KBM-7 (cell line): ENCODE measurements at regions not wholly inside any gene's neighbourhood (a gene's known extent, or its start where the extent isn't known, plus 50 kb on each side); places are given as distances from the start of the nearest gene placed in this dataset.

Experiments used
- DNase-seq: peaks from one replicate; pipeline ENCODE4 v3.0.0-alpha.2; 2015
- in situ Hi-C: fragments of 300-500 bp; cut with MboI; formaldehyde crosslinking; loops from 2 replicates; pipeline ENCODE4 v1.14.3; 2020; ENCODE audit warnings: low sequenced_read_pairs, low pct_unique_long_range_greater_than_20kb, mixed read lengths

DNA sequence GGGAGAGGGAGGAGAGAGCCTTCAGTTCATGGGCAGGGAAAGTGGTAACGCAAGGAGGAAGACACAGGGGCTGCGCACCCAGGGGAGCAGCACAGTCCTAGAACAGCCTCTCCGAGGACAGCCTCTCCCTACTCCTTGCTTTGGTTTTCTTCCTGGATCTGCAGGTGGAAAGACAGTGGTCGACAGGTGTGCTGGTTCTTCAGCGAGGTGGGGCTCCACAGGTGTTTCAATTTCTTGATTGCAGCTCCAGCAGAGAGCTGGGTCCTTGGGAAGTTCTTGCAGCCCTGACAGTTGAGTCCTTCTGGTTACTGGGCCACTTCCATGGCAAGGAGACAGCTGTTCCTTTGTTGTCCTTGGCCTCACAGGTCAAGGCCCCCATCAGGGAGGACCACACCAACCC lies 220.7 kb upstream of the NR2F2 start:
- in situ Hi-C loops = no loop called here
- DNase-seq = no peak

DNA sequence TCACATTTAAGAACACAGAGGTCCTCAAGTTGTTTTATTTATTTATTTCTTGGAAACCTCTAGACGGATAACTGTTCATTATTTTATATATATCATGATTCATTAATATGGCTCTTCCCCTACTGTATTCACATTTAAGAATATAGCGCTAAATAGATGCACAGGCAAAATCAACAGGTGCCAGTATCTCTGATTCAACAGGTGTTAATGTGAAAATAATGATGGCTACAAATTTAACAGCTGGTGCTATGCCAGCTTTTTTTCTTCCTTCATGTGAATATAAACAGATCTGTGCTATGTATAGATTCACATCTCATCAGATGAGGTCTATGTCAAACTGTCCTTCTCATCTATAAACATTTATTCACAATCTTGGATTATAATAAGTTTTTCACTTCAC lies 218.5 kb upstream of the NR2F2 start:
- no peak for DNase-seq
- in situ Hi-C loops = no loop called here

DNA sequence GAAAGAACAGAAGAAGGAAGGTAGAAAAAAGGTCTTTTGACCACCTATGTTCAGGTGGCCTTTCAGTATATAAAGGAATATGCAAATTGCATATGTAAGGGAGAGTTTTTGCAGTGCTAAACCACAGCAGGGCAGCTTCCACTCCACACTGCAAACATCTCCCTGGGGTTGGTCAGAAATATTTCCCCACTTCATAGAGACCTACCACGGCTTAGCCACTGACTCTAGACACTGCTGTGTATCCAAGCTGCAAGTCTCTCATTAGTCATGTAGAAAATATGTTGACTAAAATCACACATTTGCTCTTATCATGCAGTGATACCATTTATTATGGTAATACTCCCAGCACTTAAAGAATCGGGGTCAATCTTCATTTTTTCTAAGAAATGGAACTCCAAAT lies 214.9 kb upstream of the NR2F2 start:
- DNase-seq = no peak
- in situ Hi-C loops = no loop called here

DNA sequence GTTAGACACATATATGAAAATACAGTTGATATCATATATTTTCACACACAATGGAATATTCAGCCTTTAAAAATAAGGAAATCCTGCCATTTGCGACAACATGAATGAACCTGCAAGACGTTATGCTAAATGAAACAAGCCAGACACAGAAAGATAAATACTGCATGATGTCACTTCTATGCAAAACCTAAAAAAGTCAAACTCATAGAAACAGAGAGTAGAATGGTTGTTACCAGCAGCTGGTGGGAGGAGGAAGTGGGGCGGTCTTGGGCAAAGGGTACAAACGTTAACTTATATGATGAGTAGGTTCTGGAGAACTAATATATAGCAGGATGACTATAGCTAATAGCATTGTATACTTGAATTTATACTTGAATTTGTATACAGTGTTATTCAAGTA lies 213.2 kb upstream of the NR2F2 start:
- DNase-seq = no peak
- in situ Hi-C loops = no loop called here

DNA sequence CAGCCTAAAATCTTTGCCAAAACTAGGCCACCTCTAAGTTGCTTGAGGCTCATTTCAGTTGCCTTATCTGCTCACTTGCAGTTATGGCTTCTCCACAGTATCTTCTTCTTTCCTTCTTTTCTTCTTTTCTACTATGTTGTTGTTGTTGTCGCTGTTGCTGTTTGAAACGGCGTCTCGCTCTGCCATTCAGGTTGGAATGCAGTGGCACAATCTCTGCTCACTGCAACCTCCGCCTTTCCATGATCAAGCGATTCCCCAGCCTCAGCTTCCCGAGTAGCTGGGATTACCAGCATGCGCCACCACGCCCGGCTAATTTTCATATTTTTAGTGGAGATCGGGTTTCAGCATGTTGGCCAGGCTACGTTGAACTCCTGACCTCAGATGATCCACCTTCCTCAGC lies 210.8 kb upstream of the NR2F2 start:
- DNase-seq = no peak
- in situ Hi-C loops = no loop called here

DNA sequence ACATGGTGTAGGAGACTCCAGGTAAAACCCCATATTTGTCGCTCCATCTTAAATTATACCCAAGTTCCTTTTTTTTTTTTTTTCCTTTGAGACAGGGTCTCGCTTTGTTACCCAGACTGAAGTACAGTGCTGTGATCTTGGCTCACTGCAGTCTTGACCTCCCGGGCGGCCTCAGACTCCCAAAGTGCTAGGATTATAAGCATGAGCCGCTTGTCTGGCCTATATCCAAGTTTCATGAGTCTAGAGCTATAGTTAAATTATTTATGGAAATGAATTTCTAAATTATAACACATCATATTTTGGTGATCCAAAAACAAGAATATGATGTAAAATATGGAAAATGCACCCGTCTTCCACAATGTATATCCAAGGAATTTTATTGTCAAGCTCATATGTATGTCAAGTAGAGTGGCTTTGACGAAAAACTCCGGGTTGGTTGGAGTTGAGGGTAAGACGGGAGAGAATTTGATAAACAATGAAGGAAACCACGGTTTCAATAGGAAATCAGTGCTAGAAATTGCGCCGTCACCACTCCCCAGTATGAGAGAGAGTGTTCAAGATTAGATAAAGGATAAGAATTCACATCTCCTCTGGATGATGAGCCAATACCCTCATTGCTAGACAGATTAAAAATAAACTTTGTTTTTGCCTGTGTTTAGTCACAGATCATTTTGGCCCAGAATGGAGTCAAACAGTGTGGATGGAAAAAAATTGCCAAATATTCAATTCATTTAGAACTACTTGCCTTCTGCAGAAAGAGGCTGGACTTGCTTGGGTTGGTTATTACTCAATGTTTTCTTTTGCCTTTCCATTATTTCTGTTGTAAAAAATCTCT lies 209.2 kb upstream of the NR2F2 start:
- in situ Hi-C loops = no loop called here
- DNase-seq = no peak

DNA sequence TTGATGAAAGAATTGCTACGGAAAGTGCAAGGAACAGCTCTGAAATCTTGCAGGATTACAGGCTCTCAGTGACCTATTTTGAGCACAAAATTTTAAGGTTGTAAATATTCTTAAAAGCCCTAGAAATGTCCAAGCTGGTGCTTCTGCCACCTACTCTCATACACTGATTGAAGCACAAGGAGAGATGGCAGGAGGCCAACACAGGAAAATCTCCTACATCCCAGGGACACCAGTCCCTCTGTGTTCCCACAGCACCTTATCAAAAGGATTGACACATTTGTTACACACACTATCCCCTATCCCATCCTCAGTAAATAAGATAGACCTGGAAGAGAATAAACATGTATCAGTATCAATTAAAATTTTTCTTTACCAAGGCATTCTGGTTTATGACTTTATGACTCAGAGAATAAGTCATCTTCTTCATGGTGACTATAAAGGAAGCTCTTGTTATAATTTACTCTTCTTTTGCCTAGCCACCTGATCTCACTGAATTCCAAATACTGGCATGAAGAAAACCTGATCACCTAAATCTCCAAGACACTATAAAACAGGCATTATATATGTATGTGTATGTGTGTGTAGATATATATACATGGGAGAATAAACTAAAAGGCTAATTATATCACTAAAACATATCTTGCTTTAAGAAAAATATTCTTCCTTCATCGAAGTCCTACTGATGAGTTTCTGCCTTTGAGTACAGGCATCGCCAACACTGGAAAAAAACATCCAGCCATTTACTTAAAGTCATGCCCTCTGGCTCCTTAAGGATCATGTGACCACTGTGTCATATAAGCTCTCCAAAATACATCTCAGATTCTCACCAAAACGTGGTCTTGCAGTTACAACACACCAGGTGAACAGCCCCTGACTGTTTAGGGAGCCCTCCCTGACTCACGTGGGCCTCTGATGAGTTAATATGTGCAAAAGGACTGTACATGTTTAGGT lies 208.1 kb upstream of the NR2F2 start:
- in situ Hi-C loops = no loop called here

DNA sequence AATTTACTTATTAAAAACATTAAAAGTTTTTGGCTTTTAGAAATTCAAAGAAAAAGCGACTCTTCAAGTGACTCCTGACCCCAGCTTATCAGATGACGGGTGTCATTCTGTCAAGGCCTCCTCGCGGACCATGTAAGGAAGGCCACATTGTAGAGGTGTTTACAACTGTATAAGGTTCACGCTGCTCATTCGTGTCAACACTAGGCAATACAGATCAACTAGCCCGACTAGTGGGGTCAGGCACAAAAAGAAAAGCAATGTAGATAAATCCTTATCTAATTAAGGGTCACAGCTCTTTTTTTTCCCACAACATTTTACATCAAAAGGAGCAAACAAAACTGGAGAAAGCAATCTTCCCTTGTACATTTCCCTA lies 207.5 kb upstream of the NR2F2 start:
- no peak for DNase-seq
- in situ Hi-C loops = no loop called here

More for the DNA sequence above, 208.1 kb upstream of the NR2F2 start:
- no peak for DNase-seq

DNA sequence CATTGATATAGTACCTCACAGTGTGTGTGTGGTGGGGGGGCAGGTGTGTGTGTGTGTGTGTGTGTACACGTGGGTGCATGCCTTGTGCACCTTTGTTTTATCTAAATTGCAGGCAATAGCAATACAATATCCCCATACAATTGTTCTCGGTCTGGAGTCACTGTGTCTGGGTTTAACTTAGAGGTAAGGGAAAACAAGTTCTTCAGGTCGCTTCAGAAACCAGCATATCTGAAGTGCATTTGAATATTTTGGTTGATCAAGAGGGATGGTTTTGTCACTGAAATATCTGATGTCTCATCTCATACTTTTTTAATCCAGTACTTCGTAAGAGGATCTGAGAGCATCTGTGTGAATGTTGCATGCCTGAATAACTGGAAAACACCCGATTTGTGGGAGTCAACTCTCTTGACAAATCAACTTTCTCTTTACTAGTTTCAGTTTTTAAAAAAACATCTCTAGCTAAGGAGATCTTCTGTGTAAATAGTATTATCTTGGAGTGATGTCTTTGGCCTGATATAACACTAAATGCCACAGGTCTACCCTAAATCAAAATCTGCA lies 206.8 kb upstream of the NR2F2 start:
- DNase-seq = no peak
- in situ Hi-C loops = no loop called here

DNA sequence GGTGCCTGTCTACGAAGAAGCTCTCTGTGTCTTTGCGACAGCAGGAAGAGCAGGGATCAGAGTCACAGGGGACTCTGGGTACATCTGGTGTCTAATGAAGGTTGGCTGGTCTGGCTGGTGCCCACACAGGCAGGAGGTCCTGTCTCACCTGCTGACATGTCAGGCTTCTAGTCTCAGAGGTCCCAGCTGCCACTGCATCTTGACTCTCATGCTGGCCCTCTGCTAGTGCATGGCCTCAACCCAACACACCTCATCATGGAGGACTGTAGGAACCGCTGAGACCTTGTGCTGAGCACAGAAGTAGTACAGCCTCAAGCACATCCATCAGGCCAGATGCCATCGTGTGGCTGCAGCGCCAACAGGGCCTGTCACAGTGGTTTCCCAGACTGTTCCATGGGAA lies 206.1 kb upstream of the NR2F2 start:
- DNase-seq = no peak
- in situ Hi-C loops = no loop called here

DNA sequence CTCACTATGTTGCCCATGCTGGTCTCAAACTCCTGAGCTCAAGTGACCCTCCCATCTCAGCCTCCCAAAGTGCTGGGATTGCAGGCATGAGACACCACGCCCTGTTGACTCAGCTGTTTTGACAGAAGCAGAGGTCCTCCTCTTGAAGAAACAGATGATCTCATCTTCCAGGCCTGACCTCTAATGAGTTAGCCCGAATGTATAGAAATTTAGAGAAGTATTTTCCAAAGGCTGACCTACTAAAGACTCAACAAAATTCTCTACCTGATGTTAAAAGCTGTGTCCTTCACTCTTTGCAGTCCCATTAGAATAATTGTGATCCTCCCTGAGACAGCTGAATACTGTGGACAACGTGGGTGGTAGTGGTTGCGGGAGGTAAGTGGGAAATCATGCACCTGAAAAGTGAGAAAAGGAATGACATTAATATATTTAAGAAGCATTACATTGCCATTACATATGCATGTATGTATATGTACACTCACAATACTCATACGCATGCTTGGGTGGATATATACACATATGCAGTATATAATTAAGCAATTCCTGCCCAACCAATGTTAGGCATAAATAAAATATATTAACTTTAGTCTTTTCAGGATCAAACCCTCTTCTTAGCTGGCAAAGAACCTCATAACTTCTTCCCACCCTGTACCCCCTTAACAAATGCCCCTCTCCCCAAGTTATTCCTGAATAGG lies 204.6 kb upstream of the NR2F2 start:
- no peak for DNase-seq
- in situ Hi-C loops = no loop called here

DNA sequence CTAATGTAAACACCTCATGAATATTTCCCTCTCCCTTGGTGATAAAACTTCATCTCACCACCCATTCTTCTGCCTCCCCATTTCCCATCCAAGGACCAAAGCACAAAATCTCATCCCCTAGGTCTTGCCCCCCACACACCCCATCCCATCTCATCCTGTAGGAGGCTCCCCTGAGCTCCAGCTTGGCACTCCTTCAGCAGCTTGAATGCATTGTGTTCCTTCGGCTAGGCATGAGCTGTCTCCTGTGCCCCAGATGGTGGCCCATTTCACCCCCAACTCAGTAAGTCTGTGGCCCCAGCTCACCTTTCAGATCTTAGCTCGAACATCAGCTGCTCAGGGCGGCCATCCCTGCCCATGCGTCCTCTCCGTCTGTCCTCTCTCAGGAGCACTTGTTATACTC lies 203.6 kb upstream of the NR2F2 start:
- in situ Hi-C loops = no loop called here

DNA sequence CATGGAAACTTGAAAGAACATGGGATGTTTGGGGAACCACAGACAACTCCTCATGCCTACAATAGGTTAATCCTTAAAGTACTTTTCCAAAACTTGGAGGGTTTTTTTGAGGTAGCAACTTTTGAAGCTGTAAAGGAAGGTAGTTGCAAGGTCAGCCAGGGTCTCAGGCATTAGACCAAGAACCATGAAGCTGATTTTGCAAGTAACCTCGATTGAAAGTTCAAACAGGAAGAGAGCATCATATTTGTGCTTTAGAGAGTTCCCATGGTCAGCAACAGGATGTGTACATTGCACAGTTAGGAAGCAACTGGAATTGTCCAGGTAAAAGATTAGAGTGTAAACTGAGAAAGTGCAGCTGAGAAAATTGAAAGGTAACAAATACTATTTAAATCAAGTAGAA lies 199.8 kb upstream of the NR2F2 start:
- in situ Hi-C loops = no loop called here
- no peak for DNase-seq

More for the DNA sequence above, 203.6 kb upstream of the NR2F2 start:
- no peak for DNase-seq

DNA sequence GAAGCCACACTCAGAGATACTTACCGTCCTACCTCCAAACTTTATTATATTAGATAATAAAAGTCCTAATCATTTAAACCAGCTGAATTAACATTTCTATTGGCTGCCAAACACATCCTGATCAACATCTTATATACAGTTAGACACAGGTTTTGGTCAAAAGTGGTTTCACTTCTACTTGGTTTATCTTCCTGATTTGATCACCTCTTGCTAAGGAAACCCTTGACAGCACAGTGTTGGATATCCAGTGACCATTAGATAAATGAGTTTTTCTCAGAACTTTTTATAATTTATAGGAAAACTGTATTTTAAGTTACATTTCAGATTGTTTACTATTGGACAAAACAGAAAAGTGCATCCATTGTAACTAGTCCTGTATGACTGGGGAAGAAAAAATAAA lies 198.4 kb upstream of the NR2F2 start:
- DNase-seq = no peak
- in situ Hi-C loops = no loop called here

DNA sequence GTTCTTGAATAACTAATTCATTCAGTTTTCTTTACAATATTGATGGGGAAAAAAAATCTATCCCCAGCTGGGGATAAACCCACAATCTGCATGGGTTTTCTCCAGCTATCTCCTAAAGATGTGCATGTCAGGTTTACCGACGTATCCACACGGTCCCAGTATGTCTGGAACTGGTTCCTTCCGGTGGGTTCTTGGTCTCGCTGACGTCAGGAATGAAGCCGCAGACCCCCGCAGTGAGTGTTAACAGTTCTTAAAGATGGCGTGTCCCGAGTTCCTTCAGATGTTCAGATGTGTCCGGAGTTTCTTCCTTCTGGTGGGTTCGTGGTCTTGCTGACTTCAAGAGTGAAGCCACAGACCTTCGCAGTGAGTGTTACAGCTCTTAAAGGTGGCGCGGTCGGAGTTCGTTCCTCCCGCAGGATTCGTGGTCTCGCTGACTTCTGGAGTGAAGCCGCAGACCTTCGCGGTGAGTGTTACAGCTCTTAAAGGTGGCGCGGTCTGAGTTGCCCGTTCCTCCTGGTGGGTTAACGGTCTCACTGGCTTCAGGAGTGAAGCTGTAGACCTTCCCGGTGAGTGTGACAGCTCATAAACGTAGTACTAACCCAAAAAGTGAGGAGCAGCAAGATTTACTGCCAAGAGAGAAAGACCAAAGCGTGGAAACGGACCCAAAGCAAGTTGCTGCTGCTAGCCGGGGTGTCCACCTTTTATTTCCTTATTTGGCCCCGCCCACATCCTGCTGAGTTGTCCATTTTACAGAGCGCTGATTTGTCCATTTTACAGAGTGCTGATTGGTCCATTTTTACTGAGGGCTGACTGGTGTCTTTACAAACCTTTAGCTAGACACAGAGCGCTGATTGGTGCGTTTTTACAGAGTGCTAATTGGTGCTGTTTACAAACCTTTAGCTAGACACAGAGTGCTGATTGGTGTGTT lies 195.1 kb upstream of the NR2F2 start:
- in situ Hi-C loops = no loop called here
- no peak for DNase-seq

DNA sequence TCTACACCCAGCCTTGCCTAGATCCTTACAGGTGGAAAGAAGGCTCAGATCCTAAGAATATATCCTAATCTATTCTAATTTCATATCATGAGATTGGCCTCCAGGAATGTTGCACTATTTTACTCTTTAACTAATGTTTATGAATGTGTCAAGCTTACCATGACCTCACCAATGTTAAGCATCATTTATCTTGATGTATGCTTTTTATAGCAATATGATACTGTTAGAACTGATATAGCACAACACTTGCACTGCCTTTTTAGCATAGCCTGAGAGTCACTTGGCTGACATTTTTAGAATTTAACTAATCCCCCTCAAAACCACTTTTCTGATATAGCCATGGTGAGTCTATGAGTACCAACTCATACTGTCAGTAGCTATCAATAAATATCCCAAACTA lies 191.5 kb upstream of the NR2F2 start:
- in situ Hi-C loops = no loop called here
- DNase-seq = no peak

DNA sequence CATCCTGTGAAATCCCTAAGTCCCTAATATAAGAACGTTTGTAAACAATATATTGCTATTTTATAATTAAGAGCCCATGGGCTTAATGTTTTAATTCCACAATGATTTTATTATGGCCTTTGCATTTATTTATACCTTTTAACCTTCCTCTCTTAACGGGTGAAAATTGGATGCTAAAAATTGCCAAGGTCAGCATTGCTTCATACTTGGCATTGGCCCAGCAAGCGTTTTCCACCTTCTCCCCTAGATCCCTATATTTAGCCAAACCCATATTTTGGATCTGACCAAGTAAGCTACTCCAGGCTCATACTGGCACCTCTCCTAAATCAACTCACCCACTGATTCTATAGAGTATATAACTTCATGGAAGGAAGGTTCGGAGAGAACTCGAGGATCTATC lies 188.0 kb upstream of the NR2F2 start:
- in situ Hi-C loops = no loop called here

DNA sequence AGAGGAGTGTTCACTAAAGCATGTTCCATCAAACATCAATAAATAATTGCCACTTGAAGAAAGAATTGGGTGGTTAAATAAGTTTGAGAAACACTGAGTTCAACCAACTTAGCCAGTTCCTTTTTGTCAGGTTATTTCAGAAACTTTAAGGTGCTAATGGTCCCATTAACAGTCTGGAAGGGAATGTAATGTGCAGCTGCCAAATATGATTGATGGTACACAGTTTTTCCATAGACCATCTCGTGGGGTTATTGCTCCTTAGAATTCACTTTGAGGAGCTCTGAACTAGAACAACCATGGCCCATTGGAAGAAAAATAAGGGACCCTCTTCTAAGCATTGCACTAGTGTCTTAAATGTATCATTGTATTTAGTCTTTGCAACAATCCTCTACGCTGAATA lies 185.8 kb upstream of the NR2F2 start:
- no peak for DNase-seq
- in situ Hi-C loops = no loop called here

More for the DNA sequence above, 188.0 kb upstream of the NR2F2 start:
- DNase-seq = no peak

DNA sequence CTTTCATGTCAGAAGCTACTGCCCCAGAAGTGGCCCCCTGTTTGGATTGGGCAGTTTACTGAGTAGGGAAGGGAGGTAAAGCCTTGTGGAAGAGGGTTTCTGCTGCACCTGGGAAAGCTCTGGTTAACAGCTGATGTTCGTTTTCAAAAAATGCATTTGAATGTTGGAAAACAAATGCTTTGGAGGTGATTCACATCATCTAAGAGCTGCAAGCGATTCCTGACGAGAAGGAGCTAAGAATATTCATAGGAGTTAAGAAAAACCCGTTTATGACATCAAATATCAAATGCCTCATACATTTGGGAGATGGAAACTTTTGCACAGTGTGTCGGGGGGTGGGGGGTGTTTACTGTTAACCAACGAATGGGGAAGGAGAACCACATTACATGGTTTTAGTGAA lies 183.8 kb upstream of the NR2F2 start:
- in situ Hi-C loops = no loop called here
- no peak for DNase-seq
